HK-2 (cell line): ENCODE measurements at regions not wholly inside any gene's neighbourhood (a gene's known extent, or its start where the extent isn't known, plus 50 kb on each side); places are given as distances from the start of the nearest gene placed in this dataset.
"Not testable (repeated sequence)": the region's sequence is repeated elsewhere in the genome, so short reads cannot be mapped to it uniquely, and the experiment has no call there.

Experiments used
- DNase-seq: peaks from one replicate; pipeline ENCODE4 v3.0.0-alpha.2; 2018; ENCODE audit not compliant: unreplicated experiment

GRCh38 chr4:18756671-18757070 lies 735.1 kb upstream of the LCORL start:
- DNase-seq = no peak

DNA sequence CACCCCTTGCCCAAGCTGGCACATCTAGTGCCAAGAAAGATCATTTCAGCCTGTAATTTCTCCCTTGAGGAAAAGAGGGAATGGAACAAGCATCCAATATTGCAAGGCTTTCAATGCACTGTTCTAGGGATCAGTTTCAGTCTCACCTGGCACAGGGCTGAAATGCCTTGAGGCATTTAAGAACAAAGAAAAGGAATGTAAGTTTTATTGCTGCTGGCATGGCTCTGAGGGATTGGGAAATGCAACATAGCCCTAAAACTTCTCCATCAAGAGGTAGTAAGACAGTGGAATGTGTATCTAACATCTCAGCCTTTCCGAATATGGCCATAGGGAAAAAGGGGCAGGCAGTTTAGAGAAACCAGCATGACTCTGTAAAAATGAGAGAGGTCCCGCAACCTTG lies 732.6 kb upstream of the LCORL start:
- no peak for DNase-seq

GRCh38 chr4:18751083-18751482 lies 729.5 kb upstream of the LCORL start:
- DNase-seq = no peak

DNA sequence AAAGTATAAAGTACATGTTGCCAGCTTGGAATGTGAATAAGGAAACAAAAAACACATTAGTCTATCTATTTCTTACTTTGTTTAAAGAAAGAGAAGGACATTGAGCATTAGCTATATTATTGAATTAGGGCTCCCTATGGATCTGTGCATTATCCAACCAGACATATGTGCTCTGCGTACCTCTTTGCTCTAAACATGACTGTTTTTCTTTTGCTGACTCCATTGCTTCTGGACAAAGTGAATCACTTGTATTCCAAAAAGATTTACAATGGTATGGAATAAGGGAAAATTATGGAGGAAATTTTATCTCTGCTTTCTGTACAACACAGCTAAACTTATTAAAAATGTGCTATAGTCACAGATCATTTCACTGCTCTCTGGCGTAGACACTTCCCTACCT lies 727.8 kb upstream of the LCORL start:
- DNase-seq = no peak

DNA sequence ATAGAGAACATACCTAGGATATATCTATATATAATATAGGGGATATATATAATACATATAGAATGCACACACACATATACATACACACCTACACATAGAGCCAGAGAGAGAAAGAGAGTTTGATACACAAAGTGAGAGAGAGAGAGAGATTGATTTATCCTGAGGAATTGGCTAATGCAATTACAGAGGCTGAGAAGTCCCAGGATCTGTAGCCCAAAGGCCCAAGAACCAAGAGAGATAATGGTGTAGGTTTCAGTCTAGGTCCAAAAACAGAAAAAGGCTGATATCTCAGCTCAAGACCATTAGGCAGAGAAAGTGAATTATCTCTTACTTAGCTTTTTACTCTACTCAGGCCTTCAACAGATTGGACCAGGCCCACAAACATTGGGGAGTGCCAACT lies 715.0 kb upstream of the LCORL start:
- DNase-seq = no peak

GRCh38 chr4:18735740-18736268 lies 714.2 kb upstream of the LCORL start:
- DNase-seq = no peak

GRCh38 chr4:18734405-18734804 lies 712.9 kb upstream of the LCORL start:
- no peak for DNase-seq

- no peak for DNase-seq
Measured at GRCh38 chr4:18733961-18734360, 712.4 kb upstream of the LCORL start.

GRCh38 chr4:18722748-18723191 lies 701.2 kb upstream of the LCORL start:
- no peak for DNase-seq

GRCh38 chr4:18698119-18698883 lies 676.7 kb upstream of the LCORL start:
- no peak for DNase-seq

DNA sequence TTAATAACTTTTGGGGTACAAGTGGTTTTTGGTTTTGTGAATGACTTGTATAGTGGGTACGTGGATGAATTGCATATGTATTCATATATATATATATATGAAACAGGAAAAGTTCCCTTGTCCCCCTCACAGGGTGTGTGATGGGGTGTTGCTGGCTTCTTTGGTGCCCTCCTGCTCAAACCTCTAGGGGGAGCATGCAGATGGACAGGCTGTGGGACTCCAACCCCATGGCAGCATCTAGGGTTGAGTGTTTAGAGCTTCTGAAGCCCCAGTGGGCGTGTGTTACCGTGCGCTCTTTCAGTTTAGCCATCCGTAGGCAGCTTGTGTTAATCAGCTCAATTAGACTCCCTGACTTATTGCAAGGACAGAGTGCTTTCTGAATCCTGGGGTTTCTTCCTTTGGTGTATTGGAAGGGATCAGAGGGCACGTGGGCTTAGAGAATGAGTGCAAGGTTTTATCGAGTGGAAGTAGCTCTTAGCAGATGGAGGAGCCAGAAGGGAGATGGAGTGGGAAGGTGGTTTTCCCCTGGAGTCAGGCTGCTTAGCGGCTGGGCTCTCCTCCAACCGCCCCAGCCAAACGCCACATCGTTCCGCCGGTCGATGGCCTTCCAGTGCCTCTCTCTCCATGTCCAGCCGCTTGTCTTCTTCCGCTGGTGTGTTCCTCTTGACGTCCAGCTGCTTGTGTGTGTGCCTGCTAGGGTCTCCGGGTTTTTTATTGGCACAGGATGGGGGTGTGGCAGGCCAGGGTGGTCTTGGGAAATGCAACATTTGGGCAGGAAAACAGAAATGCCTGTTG lies 674.4 kb upstream of the LCORL start:
- DNase-seq = no peak

GRCh38 chr4:18691431-18692200 lies 670.1 kb upstream of the LCORL start:
- DNase-seq = no peak

GRCh38 chr4:18690291-18690955 lies 668.9 kb upstream of the LCORL start:
- DNase-seq = no peak

DNA sequence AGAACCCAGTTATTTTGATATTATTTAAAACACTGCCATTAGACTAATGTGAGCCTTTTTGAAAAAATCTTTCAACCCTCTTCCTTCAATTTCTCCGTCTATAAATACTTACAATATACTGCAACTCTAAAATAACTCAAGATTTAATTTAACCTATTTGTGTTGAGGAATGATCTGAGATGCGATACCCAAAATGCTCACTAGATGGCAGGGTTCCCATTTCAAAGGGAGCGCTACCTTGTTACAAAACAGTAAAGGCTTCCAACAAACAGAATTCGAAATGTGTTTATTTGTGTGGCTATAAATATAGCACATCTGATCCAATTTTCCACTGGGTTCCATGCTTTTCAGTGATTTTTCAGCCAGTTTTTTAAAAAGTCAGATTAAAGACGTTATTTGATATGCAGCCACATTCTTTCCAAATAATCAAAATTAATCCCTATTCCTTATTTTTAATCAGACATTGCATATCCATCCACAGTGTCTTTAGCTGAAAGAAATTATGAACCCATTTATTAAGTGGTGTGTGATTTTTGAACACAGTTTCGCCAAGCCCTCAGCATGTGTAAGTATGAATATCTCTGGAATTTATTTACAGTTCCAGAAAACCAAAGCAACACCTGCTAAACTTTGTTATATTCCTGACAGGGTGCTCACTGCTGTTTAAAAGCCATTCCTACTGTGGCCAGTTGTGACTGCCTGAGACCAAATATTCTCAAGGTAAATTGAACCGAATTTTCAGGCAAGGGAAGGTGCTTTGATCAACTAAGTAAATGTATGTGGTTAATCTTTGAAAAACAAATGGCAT lies 668.0 kb upstream of the LCORL start:
- DNase-seq = peak; percentile 36

DNA sequence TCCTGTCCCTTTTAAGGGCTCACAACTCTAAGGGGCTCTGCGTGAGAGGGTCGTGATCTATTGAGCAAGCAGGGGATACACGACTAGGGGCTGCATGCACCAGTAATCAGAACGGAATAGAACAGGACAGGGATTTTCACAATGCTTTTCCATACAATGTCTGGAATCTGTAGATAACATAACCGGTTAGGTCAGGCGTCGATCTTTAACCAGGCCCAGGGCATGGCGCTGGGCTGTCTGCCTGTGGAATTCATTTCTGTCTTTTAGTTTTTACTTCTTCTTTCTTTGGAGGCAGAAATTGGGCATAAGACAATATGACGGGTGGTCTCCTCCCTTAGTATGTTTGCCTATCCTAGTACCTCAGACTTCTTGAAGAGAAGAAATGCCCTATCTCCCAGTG lies 666.8 kb upstream of the LCORL start:
- DNase-seq = not testable (repeated sequence)

- no peak for DNase-seq
Measured at GRCh38 chr4:18686338-18687037, 664.9 kb upstream of the LCORL start.

- no peak for DNase-seq
Measured at GRCh38 chr4:18684932-18685331, 663.4 kb upstream of the LCORL start.

DNA sequence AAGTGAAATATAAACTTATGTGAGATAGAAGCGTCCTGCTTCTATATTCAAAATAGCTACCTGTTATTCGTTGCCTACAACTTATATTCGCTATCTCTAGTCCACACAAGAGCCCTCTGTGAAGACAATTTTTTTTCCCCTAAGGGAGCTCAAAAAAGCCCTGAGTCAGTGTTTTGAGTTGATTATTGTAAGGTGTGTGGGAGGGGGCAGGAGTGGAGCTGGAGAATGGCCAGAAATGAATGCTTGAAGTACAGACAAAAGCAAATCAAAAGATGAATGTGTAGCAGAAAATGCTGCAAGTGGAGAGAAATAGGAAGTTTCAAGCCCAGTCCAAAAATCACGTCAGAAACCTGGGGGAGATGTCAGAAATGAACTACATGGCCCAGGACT lies 655.0 kb upstream of the LCORL start:
- no peak for DNase-seq

DNA sequence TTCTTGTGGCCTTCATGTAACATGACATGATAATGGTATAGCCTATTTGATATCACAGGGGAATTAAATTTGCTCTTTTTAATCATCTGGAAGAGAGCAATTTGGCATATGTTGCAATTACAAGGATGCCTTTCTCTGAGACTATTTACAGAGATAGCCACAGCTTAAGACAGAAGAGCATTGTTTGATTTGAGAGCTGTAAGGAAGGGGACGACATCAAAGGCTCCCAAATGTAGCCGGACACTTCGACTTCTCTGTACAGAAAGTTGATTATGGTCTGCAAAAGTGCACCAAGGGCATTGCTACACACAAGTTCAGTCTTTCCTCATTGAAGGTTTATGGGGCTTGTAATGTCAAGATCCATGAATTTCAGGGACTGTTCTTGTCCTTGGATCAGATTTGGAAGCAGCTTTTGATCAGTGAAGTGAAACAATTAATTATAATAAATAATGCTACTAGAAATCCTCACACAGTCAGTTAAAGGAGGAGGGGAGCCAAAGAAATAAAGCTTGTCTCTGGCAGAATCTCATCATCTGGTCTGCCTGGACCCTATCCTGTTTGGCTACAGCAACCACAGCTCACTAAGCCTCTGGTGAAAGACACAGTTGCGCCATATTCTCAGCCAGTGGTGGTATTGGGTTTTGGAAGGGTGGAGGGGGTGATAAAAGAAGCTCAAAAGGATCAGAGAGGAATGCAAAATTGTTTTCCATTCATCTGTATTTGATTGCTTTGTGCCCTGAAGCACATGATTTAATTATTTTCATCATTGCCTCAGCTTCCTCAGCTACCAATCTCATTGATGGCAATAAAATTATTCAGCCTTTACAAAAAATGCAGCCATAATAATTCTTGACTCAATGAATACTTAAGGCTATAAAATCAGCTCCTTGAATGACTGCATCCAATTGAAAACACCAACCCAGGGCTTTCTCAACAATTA lies 654.3 kb upstream of the LCORL start:
- no peak for DNase-seq
